NCI-H1092 treated with DMSO at 0.1 percent for 48 hours (cell line): ENCODE measurements at regions not wholly inside any gene's neighbourhood (a gene's known extent, or its start where the extent isn't known, plus 50 kb on each side); places are given as distances from the start of the nearest gene placed in this dataset.
"Not testable (repeated sequence)": the region's sequence is repeated elsewhere in the genome, so short reads cannot be mapped to it uniquely, and the experiment has no call there.

ENCODE experiments used
- DNase-seq: peaks from one replicate; lab custom pipeline; 2025; lab: John Stamatoyannopoulos, UW

DNA sequence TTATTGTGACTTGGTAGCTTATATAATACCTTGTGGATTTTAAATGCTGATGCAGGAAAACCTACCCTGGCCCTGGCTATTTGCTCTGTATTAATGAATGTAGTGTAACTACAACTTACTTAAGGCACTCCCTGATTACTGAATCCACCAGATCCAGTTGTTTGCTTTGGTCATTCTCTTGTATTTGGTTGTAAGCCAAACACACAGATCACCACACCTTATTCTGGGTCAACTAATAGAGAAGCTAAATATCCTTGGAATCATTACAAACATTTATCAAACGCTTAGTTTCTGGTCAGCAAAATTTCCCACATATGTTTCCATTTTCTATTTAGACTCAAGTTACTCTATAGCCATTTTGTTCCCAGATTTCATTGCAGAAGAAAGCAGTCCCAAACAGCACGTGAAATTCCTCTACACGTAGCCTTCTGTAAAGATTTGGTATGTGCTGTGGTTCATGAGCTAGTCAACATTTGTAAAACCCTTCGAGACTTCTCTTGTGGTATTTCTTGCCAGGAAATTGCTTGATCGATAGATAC is 322.6 kb downstream of the MEX3B start:
- no peak for DNase-seq

DNA sequence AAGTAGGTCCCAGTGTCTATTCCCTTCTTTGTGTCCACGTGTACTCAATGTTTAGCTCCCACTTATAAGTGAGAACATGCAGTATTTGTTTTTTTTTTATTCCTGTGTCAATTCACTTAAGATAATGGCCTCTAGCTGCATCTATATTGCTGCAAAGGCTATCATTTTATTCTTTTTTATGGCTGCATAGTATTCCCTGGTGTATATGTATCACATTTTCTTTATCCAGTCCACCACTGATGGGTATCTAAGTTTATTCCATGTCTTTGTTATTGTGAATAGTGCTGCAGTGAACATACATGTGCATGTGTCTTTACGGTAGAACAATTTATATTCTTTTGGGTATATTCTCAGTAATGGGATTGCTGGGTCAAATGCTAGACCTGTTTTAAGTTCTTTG is 329.4 kb downstream of the MEX3B start:
- not testable (repeated sequence) for DNase-seq

DNA sequence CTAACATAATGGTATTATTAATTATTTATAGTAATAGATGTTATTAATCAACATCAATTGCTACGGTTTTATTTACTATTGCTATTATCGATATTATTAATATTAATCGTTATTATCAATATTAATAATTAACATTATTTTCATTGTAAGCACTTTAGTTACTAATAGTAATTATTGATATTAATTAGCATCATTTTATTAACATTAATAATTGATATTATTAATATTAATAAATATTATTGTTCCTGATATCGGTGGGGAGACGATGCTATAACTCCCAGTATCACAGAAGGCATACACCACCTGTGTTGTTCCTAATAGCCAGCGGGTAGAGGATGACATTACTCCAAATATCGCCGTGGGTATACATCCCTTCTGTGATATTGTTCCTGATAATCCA is 335.5 kb downstream of the MEX3B start:
- DNase-seq, result no peak

DNA sequence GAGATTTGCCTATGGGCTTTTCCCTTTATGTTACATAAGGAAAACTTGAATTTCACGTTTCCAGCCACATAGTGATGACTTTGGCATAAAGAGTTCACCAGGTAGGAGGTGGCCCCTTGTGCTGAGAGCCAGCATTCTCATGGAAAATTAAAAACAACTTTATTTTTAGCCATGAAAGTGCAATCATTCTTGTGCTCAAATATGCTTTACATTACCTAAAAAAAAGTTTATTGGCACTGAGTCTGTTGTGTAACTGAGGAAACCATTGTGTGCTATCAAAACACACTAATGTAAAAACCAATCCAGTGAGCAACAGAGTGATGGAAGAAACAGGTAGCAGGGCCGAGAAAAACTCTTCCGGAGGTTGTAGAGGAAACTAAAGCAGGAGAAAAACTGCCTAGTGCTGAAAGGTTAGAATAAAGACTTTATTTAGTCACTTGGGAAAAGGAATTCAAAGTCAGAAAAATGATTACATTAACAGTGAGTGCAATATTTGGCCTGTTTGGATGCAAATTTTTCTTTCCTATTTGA is 332.9 kb upstream of the TMC3 start:
- DNase-seq, result not testable (repeated sequence)

DNA sequence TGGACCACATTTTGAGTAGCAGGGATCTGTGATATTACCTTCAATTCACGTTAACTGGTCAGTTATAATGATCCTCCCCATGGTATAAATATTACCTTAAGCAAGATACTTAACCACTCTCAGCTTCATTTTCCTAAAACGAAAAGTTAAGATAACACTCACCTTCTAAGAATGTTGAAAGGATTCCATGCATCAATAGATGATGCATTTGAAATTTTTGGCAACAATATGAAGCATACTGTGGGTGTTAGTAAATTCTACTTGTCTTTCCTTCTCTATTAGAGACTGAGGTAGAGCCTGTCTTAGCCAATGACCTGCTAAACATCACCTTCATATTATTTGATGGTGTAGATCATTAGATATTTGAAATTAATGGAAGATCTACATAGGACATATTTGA is 331.7 kb upstream of the TMC3 start:
- not testable (repeated sequence) for DNase-seq

DNA sequence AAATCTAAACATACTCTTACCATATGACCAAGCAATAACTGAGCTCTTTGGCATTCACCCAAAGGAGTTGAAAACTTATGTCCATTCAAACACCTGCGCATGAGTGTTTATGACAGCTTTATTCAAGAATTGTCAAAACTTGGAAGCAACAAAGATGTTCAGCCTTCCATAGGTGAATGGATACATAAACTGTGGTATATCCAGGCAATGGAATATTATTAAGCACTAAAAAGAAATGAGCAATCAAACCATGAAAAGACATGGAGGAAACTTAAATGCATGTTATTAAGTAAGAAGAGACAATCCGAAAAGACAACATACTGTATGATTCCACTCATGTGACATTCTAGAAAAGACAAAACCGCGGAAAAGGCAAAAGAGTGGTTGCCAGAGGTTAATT is 312.0 kb upstream of the TMC3 start:
- no peak for DNase-seq

DNA sequence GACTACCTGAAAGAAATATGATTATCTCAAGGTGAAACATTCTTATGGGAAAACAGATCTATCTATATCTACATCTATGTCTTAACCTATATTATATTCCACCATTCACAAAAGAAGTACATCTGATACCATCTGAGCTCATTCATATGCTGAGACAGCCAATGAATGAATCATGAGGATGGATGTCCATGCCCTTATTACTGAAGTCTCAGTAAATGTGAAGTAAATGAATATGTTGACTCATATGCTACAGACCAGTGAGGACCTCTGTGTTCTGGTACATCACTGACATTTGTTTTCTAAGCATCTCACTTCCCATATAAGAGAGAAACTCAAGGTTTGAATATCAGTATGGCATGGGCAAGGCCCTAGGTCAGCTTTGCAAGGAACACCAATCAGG is 311.2 kb upstream of the TMC3 start:
- DNase-seq, result no peak

DNA sequence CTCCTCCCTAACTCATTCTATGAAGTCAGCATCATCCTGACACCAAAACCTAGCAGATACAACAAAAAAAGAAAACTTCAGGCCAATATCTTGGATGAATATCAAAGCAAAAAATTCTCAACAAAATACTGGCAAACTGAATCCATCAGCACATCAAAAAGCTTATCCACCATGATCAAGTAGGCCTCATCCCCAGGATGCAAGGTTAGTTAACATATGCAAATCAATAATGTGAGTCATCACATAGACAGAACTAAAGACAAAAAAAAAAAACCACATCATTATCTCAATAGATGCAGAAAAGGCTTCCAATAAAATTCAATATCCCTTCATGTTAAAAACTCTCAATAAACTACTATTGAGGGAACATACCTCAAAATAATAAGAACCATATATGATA is 306.8 kb upstream of the TMC3 start:
- no peak for DNase-seq

DNA sequence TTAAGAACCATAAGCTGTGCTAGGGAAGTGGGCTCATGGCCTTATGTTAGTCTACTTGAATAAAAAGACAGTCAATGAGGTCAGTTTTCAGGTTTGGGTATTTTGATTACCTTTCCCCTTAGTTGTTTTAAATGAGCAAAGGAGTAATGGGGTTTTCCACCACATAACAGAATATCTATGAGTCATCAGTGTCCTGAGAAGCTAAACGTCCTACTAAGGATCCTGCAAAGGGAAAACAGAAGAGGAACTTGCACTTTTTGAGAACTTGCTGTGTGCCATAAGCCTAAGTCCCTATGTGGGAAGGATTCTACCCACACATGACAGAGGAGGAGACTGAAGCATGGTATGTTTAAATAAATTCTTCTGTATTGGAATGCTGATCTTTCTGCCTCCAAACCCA is 292.8 kb upstream of the TMC3 start:
- no peak for DNase-seq

DNA sequence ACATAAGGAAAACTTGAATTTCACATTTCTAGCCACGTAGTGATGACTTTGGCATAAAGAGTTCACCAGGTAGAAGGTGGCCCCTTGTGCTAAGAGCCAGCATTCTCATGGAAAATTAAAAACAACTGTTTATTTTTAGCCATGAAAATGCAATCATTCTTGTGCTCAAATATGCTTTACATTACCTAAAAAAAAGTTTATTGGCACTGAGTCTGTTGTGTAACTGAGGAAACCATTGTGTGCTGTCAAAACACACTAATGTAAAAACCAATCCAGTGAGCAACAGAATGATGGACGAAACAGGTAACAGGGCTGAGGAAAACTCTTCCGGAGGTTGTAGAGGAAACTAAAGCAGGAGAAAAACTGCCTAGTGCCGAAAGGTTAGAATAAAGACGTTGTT is 287.0 kb upstream of the TMC3 start:
- DNase-seq, result no peak

DNA sequence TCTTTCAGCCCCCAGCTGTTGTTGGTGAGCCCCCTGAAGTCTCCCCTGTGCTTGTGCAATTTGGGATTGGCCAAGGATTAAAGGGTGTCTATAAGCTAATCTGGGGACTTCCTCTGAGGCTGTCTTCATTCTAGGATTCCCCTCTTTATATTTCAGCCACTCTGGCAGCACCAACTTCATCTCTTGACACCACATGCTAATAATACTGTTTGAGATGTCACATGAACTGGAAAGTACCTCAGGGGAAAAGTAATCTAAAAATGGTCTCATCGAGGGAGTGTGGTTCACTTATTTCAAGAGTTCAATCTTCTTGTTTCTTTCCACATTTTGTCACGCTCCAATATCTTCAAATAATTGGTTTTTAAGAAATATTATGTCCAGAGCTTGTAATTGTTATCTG is 279.2 kb upstream of the TMC3 start:
- no peak for DNase-seq

DNA sequence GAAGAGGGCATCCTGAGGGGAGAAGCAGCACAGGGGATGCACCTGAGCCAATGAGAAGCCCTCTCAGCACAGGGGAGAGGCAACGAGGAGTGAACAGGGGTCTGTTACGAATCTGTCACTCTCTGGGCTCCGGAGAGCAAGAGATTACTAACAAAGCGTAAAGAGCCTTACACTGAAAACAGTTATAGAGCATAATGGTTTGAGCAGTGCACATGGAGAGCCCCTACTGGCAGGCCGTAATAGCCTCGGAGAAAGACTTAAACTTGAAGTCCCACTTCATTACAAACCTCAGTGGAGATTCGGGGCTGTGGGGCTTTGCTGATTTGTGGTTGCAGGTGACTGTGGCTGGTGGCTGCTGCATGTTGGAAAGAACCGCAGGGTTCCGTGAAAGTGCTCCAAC is 271.5 kb upstream of the TMC3 start:
- no peak for DNase-seq

DNA sequence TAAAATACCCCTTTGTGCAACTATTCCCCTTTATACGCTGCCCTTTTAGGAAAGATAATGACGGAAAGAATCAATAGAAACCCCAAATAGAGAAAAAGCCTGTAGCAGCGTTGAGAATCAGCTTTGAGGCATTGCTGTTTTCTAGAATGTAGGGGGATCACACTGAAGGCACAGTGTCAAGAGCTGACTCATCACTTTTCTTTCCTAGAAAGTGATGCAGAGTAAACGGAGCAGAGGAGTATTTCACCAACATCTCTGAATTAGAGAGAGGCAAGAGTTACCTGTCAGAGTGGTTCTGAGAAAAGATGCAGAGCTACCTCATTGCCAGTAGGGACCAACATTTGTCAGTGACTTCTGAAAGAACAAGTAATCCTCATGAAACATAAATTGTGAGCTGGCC is 269.8 kb upstream of the TMC3 start:
- DNase-seq, result no peak

DNA sequence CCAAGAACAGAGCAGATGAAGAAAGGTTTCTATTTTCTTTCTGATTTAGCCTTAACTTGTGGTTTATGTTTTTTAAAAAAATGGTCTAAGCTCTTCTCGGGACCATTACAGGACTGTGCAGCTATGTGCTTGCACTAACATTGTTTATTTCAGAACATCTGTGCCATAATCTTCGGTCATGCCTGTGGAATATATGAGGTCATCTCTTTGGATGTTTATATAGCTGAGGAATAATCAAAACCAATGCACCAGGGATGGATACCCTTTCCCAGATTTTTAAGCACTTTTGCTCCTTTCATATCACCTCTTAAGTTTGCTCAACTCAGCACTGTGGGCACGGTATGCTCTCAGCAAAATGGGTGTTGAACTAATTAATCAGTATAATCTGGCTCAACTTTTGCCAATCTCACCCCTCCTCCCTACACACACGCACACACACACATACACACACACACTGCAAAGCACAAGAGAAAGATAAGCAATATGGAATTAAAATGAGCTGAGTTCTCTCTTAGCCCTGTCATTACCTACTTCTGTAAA is 268.5 kb upstream of the TMC3 start:
- DNase-seq, result no peak

DNA sequence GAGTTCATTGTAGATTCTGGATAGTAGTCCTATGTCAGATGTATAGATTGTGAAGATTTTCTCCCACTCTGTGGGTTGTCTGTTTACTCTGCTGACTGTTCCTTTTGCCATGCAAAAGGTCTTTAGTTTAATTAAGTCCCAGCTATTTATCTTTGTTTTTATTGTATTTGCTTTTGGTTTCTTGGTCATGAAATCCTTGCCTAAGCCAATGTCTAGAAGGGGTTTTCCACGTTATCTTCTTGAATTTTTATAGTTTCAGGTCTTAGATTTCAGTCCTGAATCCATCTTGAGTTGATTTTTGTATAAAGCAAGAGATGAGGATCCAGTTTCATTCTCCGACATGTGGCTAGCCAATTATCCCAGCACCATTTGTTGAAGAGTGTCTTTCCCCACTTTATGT is 262.1 kb upstream of the TMC3 start:
- DNase-seq, result not testable (repeated sequence)

DNA sequence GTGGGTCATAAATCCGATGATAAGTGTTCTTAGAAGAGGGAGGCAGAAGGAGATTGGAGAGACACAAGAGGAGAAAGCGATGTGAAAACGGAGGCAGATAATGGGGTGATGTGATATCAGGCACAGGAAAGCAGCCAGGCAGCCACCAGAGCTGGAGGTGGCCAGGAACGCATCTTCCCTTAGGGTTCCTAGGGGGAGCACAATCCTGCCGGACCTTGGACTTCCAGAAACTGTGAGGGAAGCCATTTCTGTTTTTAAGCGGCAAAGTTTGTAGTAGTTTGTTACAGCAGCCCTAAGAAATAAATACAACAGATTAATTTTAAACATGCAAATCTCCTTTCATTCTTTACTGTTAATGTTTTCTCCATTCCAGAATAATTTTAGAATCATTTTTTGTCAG is 259.9 kb upstream of the TMC3 start:
- no peak for DNase-seq

DNA sequence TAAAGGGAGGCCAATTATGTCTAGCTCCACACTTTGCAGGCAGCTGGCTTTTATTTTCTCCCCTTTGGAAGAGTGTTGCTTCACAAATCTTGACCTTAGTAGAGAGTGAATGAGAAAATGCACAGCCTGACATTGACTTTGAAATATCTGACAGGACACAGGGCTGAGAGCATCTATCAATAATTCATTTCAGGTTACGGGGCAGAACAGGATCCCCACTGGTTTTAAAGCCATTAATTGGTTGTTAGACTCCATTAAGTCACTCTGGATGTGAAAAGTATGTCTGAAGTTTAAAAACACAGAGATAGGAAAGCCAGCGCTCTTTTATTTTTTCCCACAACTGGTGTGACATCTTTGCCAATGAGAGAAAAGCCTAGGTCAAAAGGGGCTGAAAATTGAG is 251.9 kb upstream of the TMC3 start:
- DNase-seq, result no peak

DNA sequence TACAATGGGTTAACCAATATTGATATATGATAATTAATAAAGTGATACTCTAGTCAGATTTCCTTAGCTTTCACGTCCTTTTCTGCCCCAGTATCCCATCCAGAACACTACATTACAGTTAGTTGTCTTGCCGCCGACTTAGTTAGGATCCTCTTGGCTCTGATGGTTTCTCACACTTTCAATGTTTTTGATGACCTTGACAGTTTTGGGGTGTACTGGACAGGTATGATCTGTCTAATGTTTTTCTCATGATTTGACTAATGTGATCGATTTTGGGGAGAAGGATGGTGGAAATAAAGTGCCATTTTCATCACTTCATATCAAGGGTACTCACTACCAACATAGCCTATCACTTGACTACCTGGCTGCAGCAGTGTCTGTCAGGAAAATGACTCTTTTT is 245.0 kb upstream of the TMC3 start:
- no peak for DNase-seq

DNA sequence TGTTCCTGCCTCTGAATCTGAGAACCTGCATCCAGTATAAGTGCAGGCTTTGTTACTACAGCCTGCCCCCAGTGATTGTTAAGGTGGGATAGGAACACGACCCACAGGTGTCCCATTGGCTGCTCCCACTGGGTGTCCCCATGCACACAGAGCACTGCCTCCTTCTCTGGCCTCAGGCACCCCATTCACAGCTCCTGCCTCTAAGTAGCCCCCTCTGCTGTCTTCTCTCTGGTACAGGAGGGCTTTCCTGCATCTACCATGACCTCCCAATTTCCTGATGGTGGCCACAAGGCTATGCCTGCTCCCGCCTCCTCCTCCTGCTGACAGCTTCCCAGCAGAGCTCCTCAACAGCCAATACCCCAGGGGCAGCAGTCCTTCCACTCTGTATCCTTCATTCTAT is 238.6 kb upstream of the TMC3 start:
- no peak for DNase-seq

DNA sequence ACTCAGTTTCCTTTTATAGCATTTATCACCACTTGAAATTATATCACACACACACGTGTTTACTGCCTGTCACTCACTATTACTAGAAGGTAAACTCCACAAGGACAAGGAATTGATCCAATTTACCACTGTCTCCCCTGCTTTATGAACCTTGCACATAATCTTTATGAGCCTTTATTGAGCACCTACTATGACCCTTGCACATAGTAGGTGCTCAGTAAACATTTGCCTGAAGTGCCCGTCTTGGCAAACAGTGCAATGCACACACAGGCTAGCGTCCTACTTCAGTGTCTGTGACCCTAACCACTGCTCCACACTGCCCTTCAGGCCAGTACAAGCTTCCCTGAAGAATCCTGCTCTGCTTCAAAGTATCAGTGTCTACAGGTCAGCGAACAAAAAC is 237.7 kb upstream of the TMC3 start:
- no peak for DNase-seq

DNA sequence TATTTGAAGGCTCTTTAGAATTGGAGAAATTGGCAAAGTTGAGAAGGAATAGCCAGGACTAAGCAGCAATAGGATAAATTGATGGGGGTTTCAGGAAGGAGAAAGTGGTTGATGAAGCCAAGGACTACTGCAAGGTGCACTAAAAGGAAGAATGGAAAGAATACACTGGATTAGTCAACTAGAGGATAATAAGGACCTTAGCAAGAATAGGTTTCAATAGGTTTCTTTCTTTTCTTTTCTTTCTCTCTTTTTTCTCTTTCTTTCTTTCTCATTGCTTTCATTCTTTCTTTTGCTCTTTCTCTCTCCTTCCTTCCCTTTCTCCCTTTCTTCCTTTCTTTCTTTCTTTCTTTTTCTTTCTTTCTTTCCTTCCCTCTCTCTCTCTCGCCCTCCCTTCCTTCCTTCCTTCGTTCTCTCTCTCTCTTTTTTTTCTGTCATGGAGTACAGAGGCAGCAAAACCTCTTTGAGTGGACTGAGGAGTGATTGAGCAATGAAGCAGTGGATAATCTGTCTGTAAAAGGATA is 234.4 kb upstream of the TMC3 start:
- DNase-seq, result no peak

DNA sequence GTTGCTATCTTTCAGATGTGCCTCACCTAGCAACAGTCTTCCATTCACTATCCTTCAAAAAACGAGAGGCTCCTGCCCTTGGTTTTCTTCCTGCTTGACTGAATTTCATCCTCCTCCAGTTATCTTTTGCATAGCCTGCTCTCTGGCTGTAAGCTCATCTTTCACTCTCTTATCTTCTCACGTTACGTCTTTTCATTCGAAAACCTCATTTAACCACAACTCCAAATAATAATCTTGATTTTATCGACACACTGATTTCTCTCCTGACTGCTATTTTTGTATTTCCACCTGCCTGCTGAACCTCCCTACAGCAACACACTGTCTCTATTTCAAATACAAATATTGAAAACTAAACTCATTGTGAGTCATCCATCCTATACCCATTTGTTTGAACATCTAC is 230.7 kb upstream of the TMC3 start:
- no peak for DNase-seq

DNA sequence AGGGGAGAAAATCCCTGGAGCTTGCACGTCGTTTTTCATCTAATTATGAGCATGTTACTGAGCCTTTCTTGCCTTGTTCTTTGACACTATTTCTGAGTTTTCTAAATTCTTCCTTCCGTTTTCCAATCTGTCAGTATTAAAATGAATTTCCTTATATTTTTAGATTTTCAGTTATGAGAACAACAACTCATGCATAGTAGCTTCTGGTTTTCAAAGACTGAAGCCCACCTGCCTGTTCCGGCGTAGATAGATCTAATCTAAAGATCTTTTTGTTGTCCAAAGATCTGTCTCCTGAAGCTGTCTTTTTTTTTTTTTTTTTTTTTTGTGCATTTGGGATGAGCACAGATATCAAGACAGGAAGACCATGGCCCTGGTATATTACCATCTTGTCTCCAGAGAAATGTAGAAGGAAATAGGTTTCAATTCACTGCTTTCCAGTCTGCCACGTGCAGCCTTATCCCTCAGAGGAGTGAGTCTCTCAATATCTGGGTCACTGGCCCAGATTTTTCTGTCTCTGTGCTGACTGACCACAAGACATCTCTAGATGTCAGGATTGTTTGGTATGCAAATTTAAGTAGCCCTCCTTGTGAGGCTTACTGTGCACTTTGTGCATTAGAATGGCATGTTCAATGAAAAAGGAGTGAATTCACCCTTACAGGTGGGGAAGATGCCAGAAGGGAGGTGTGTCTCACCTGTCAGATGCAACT is 222.3 kb upstream of the TMC3 start:
- no peak for DNase-seq

DNA sequence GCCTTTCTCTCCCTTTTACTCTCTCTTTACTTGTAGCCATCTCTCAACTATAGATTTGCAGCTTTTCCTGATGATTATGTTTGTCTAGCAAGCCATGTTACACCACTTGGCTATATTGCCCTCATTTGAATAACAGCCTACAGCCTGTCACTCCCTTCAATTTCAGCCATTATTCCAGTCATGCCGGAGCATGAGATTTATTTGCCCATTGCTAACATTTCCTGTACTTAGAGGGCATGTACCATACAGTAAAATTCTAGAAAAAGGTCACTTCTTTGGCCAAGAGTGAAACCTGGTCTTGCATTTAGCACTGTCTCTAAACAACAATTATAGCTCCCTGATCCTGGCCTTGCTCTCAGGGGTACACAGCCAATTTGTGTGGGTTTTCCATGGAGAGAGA is 221.7 kb upstream of the TMC3 start:
- no peak for DNase-seq
